AG09319 (cell line): ENCODE measurements at regions not wholly inside any gene's neighbourhood (a gene's known extent, or its start where the extent isn't known, plus 50 kb on each side); places are given as distances from the start of the nearest gene placed in this dataset.

Source experiments
- DNase-seq: peaks from one replicate; pipeline ENCODE4 v3.0.0-alpha.2; 2010; ENCODE audit warnings: low read depth; ENCODE audit errors: extremely low read depth
- TF ChIP-seq, protein P1 (sequence below): IDR thresholded peaks from 2 replicates; pipeline ENCODE4 v1.5.1; 2011; ENCODE audit warnings: low read depth, mild to moderate bottlenecking, inconsistent platforms, low read length, moderate library complexity

DNA sequence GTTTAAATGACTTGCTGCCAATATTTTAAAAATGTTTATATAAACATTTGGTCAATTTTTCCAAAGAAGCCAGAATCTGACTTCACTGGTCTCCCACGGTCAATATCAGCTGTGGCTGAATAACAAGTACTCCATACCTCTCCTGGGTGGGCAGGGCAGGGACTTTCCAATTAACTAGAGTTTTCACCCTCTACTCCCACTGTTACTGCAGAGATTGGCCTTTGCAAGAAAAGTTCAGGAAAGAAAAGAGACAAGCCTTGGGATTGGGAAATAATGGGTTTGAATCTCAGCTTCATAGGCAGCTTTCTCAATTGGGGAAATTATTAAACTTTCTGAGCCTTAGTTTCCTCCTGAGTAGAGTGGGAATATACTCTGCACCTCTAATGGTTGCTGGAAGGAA is 236.9 kb downstream of the PRL start:
- DNase-seq, result no peak
- TF ChIP-seq, protein P1, sequence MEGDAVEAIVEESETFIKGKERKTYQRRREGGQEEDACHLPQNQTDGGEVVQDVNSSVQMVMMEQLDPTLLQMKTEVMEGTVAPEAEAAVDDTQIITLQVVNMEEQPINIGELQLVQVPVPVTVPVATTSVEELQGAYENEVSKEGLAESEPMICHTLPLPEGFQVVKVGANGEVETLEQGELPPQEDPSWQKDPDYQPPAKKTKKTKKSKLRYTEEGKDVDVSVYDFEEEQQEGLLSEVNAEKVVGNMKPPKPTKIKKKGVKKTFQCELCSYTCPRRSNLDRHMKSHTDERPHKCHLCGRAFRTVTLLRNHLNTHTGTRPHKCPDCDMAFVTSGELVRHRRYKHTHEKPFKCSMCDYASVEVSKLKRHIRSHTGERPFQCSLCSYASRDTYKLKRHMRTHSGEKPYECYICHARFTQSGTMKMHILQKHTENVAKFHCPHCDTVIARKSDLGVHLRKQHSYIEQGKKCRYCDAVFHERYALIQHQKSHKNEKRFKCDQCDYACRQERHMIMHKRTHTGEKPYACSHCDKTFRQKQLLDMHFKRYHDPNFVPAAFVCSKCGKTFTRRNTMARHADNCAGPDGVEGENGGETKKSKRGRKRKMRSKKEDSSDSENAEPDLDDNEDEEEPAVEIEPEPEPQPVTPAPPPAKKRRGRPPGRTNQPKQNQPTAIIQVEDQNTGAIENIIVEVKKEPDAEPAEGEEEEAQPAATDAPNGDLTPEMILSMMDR, result no peak

DNA sequence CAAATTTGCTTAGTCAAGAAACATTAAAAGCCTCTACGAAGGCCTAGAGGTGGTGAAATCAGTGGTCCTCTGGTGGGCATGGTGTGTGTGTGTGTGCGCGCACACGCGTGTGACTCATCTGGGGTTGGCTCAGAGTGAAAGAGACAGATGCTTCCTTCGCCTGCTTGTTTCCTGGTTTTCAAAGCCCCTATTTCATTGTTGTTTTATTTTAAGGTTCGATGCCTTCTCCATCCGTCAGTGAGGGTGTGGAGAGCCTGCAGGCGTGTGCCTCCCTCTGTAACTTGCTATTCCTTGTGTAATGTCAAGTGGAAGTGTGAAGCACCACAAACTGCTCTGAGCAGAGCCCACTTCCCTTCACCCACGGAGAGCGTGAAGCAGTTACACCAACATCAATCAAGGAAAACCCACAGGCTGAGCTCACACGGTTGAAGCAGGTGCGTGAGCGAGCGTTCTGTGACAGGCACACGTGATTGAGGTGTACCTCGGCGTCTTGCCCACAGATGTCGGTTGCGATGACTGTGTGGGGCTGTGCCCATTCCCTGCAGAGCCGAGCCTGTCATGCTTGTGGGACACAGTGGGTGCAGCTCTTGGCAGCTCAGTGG is 233.9 kb downstream of the PRL start:
- TF ChIP-seq, protein P1, result no peak
- no peak for DNase-seq

DNA sequence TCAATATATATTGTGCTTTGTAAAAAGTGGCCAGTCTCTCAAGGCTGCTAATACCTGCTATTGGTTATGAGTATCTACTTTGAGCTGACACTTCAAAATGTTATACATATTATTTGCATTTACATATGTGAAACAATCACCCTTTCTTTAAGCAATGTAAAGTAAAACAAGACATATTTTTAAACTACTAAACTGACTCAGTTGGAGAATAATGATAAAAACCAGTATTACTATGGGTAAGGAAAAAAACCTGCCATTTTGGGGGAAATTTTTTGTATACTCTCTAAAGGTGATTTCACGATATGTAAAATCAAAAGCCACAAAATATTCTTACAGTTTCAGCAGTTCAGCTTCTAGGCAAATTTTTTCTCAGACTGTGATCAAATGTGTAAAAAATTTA is 232.3 kb downstream of the PRL start:
- DNase-seq, result no peak
- TF ChIP-seq, protein P1, result no peak

DNA sequence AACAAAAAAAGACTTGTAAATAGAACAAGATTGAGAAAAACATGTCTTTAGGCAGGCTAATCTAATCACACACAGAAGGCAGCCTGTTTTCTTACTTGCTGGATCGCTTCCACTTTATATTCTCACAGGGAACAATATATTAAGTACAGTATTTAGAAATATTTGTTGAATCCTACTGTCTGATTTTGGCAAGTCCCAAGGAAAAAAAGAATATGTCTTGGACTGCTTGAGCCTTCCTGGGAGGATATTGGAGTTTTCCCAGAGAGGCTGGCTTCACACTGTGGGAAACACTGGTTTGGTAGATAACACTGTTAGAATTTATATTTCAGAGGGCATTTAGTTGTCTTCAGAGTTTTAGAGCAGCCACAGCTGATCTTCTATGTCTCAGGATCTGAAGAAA is 229.7 kb downstream of the PRL start:
- TF ChIP-seq, protein P1, result no peak
- no peak for DNase-seq

DNA sequence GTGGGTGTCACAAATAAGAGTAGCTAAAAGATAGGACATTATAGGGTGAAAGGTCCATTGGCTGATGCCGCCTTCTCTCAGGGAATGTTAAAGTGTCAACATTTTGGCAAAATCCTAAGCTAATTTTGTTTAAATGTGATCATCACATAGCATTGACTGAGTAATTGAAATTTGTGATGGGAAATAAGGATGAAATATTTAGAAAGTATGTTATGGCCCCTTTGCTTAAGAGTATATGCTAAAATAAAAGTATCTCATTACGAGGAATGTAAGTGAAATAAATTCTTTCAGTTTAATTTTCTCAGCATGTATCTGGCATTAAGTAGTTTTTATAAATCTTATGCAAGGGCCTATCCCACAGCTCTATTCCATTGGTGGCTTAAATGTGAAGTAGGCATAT is 229.2 kb downstream of the PRL start:
- no peak for DNase-seq
- TF ChIP-seq, protein P1, result no peak

DNA sequence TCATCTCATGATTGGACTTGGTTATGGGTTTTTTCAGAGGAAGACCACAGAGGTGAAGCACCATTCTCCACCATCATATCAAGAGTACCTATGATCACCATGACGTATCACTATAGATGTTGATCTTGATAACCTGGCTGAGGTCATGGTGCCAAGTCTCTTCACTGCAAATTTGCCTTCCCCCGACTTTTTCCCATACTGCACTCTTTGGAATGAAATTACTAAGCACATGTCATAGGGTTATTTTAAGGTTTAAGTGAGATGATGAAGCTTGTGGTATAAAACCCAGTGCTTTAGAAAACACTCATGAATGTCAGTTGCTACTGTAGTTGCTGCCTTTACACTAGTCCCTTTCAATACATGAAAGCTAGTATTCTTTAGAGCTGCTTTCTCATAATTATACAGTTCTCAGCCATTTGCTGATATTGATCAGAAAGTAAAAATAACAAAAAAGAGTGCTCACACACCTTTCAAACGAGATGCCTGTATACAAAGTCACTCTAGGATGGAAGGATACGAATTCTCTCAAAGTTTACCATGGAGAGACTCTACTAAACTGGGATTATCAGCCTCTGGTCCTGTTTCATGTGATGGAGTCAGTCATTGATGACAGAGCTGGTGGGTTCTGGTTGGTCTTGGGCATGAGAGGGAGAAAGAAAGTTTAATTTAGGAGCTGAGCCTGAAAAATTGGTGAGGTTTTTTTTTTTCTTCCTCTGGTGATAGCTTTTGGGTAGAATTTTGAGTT is 228.1 kb downstream of the PRL start:
- no peak for DNase-seq
- TF ChIP-seq, protein P1, result no peak

DNA sequence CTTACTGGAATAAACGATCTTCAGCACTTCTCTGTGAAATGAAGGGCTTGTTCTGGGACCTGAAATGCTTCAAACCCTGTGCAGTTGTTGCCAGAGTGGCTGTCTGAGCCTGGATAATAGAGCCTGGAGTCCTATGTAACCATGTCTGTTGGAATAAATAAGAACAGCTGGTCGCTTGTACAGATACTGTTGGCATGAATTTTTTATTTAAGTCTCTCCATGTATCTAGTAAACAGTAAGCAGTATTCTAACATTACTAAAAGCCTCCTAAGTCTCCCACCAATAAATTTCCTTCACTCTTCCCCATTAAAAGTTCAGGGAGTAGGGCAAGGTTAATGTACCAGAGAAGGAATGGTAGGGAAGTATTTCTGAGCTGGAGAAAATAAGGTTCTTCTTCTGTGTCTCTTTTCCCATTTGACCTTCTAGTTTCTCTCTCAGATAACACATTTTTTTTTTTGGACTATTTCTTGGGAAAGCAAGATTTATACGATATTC is 227.5 kb downstream of the PRL start:
- no peak for DNase-seq
- TF ChIP-seq, protein P1, result no peak
